Cardiac muscle cell (in vitro differentiated cells and primary cell): ENCODE measurements at regions not wholly inside any gene's neighbourhood (a gene's known extent, or its start where the extent isn't known, plus 50 kb on each side); places are given as distances from the start of the nearest gene placed in this dataset.
"Not testable (repeated sequence)": the region's sequence is repeated elsewhere in the genome, so short reads cannot be mapped to it uniquely, and the experiment has no call there.

Source experiments
- DNase-seq, 2 donors: peaks; one replicate each; pipeline versions ENCODE4 v3.0.0 to v3.0.0-alpha.2; 2010 to 2017; ENCODE audit warnings: low read depth in 1 of 2, low spot score in 1 of 2
- H3K27ac ChIP-seq: fragments of 200-600 bp; sonication (generic); 2 replicates; pipeline ENCODE4 v1.5.1; 2016
- H3K27me3 ChIP-seq: fragments of 200-600 bp; sonication (generic); 2 replicates; pipeline ENCODE4 v1.6.0; 2016; ENCODE audit warnings: control low read depth
- H3K36me3 ChIP-seq: fragments of 200-600 bp; sonication (generic); 2 replicates; pipeline ENCODE4 v1.5.1; 2016; ENCODE audit warnings: control low read depth
- H3K4me1 ChIP-seq: fragments of 200-600 bp; sonication (generic); 2 replicates; pipeline ENCODE4 v1.8.1; 2017; ENCODE audit warnings: low read depth, mild to moderate bottlenecking, mixed run types
- H3K4me3 ChIP-seq: fragments of 200-600 bp; sonication (generic); 2 replicates; pipeline ENCODE4 v1.5.1; 2016; ENCODE audit warnings: mild to moderate bottlenecking
- H3K9me3 ChIP-seq: fragments of 200-600 bp; sonication (generic); 2 replicates; pipeline ENCODE4 v1.5.1; 2017; ENCODE audit warnings: low read depth, mild to moderate bottlenecking, control low read depth
- TF ChIP-seq, protein P1 (sequence below): IDR thresholded peaks from 2 replicates; pipeline ENCODE4 v1.5.1; 2012; ENCODE audit warnings: low read depth, mild to moderate bottlenecking, low read length

DNA sequence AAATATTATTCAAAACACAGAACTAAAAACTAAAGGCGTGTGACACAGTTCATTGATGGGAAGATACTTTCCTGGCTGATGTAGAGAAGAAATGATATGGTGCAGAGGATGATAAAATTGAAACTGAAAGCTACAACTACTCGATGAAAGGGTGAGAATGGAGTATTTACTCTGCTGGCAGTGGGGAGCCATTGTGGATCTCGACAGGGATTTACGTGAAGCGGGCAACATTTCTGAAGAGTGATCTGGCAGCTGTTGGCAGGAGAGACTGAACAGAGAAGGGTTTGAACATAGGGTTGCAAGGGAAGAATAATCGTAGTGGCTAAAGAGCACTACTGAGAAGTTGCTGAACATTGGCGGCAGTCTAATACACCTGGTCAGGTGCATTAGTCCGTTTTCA, 464.9 kb downstream of the PDZRN4 start:
- Histone ChIP-seq H3K9me3 (no peaks in the 10 kb centered on the region), H3K27me3 (no peaks in the 10 kb centered on the region), H3K4me3 (no peak overlapping the region), H3K27ac (no peak overlapping the region), H3K4me1 (peaks cover 28% of the 10 kb centered on the region), H3K36me3 (no peaks in the 10 kb centered on the region)
- TF ChIP-seq, protein P1, sequence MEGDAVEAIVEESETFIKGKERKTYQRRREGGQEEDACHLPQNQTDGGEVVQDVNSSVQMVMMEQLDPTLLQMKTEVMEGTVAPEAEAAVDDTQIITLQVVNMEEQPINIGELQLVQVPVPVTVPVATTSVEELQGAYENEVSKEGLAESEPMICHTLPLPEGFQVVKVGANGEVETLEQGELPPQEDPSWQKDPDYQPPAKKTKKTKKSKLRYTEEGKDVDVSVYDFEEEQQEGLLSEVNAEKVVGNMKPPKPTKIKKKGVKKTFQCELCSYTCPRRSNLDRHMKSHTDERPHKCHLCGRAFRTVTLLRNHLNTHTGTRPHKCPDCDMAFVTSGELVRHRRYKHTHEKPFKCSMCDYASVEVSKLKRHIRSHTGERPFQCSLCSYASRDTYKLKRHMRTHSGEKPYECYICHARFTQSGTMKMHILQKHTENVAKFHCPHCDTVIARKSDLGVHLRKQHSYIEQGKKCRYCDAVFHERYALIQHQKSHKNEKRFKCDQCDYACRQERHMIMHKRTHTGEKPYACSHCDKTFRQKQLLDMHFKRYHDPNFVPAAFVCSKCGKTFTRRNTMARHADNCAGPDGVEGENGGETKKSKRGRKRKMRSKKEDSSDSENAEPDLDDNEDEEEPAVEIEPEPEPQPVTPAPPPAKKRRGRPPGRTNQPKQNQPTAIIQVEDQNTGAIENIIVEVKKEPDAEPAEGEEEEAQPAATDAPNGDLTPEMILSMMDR = no peak
- DNase-seq = no peak

DNA sequence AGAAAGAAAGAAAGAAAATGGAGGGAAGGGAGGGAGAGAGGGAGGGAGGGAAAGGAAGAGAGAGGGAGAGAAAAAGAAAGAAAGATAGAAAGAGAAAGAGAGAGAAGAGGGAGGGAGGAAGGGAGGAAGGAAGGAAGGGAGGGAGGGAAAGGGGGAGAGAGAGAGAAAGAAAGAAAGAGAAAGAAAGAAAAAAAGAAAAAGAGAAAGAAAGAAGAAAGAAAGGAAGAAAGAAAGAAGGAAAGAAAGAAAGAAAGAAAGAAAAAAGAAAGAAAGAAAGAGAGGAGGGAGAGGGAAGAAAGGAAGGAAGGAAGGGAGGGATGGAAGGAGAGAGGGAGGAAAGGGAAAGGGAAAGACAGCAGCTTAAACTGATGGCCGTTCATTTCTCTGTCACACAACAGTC, 457.5 kb downstream of the PDZRN4 start:
- no peak for DNase-seq
- Histone ChIP-seq H3K36me3 (no peaks in the 10 kb centered on the region), H3K27ac (no peak overlapping the region), H3K9me3 (no peaks in the 10 kb centered on the region), H3K27me3 (peaks cover 6% of the 10 kb centered on the region), H3K4me1 (no peaks in the 10 kb centered on the region), H3K4me3 (no peak overlapping the region)
- TF ChIP-seq, protein P1 = no peak

DNA sequence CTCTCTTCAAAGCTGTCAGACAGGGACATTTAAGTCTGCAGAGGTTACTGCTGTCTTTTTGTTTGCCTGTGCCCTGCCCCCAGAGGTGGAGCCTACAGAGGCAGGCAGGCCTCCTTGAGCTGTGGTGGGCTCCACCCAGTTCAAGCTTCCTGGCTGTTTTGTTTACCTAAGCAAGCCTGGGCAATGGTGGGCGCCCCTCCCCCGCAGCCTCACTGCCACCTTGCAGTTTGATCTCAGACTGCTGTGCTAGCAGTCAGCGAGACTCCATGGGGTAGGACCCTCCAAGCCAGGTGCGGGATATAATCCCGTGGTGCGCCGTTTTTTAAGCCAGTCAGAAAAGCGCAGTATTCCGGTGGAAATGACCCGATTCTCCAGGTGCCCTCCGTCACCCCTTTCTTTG, 454.7 kb downstream of the PDZRN4 start:
- DNase-seq, H3K36me3 ChIP-seq, H3K27me3 ChIP-seq, H3K4me3 ChIP-seq, H3K27ac ChIP-seq, H3K9me3 ChIP-seq, H3K4me1 ChIP-seq: not testable (repeated sequence)

DNA sequence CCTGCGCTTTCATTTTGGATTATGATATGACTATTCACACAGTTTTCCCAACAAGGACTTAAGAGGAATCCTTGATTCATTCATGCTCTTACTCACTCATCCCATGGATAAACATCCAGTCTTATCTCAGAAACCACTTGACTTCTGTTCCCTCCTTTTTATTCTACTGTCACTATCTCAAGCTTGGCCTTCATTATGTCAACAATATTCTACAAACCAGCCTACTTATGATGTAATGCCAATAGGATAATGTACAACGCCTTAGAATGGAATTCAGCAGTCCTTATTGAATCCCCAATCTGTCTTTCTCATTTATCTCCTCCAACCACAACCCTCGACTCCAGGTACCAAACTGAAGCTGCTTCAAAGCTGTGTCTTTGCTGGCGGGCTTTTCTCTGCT, 448.5 kb downstream of the PDZRN4 start:
- no peaks in the 10 kb centered on the region for H3K9me3 ChIP-seq
- H3K4me1 ChIP-seq = peaks cover 16% of the 10 kb centered on the region
- H3K36me3 ChIP-seq = no peaks in the 10 kb centered on the region
- DNase-seq = no peak
- H3K27ac ChIP-seq = no peak overlapping the region
- H3K4me3 ChIP-seq = no peak overlapping the region
- peaks cover 20% of the 10 kb centered on the region for H3K27me3 ChIP-seq
- TF ChIP-seq, protein P1 = no peak

DNA sequence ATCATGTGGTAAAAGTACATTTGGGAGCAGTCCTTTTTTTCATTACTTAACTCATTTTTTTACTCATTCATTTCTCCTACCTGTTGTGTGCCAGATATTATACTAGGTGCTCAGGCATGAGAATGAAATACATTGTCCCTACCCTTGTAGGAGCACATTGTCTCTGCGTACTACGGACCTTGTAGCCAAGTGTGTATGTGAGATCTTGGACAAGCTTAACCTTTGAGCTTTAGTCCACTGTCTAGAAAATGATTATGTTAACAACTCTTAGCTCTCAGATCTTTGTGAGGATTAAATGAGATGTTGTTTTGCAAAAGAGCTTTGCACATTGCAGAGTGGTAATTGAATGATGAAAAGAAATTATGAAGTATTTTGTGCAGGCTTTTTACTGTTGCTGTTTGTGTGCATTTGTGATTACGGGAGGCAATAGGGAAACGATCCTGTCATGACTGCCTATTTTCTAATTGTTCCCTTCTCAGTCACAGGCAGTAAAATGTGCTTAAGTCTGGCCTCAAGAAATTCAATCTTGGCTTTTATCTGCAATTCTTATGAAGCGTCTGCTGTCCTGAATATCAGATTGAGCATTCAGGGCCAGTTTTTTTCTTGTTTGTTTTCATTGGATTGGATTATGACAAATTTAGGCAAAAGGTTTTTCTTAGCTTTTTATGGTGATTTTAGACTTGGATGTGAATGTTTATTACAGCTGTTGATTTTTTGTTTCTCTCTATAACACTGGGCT, 447.7 kb downstream of the PDZRN4 start:
- DNase-seq = no peak
- H3K27me3 ChIP-seq = peaks cover 20% of the 10 kb centered on the region
- H3K4me1 ChIP-seq = peaks cover 16% of the 10 kb centered on the region
- TF ChIP-seq, protein P1 = no peak
- no peak overlapping the region for H3K4me3 ChIP-seq
- H3K27ac ChIP-seq = no peak overlapping the region
- H3K9me3 ChIP-seq = no peaks in the 10 kb centered on the region
- no peaks in the 10 kb centered on the region for H3K36me3 ChIP-seq

DNA sequence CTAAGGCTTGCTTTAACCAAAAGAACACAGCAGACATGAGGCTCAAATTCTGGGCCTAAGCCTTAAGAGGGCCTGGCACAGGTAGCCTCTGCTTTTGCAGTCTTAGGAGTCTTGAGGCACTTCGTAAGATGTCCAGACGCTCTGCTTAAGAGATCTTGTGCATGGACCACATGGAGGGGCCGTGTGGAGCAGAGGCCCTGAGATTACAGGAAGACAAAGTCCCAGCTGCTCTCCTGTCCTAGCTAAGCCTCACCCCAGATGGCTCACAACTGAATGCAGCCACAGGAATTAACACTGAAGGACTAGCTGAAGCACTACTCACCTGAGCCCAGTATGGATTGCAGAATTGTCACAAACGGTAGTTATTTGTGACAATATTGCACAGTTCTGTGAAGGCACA, 446.0 kb downstream of the PDZRN4 start:
- no peaks in the 10 kb centered on the region for H3K36me3 ChIP-seq
- no peak overlapping the region for H3K4me3 ChIP-seq
- peaks cover 20% of the 10 kb centered on the region for H3K27me3 ChIP-seq
- H3K9me3 ChIP-seq = no peaks in the 10 kb centered on the region
- TF ChIP-seq, protein P1 = no peak
- H3K4me1 ChIP-seq = peaks cover 16% of the 10 kb centered on the region
- DNase-seq = no peak
- no peak overlapping the region for H3K27ac ChIP-seq
